ENCODE measurements at regions not wholly inside any gene's neighbourhood (a gene's known extent, or its start where the extent isn't known, plus 50 kb on each side); places are given as distances from the start of the nearest gene placed in this dataset.

GRCh38 chr5:100043475-100043874, 491.7 kb upstream of the FAM174A start:
- no peaks in the 10 kb centered on the region for H3K9me3 ChIP-seq (ENCODE audit: control insufficient read depth, low read depth, low read length)
- H3K56ac ChIP-seq (ENCODE audit: insufficient read length, low read depth, low read length), result no peak overlapping the region
- no peak overlapping the region for H2AK5ac ChIP-seq (ENCODE audit: insufficient read length, low read length)
- H2AFZ ChIP-seq (ENCODE audit: low read length), result no peak overlapping the region
- no peak overlapping the region for H3T11ph ChIP-seq (ENCODE audit: low read length)
- Mint-ChIP-seq H3K27me3 (ENCODE audit: low read depth) (no peaks in the 10 kb centered on the region), H3K4me3 (no peak overlapping the region), H3K36me3 (ENCODE audit: insufficient read depth in 1 of 3, low read depth in 3 of 3) (no peaks in the 10 kb centered on the region), H3K4me1 (peaks cover 2% of the 10 kb centered on the region in 2 experiments; a peak in 1 of 4 replicates), H3K9me3 (no peaks in the 10 kb centered on the region), H3K27ac (no peak overlapping the region)
- no peak overlapping the region for H2BK5ac ChIP-seq (ENCODE audit: insufficient read length, low read length)
- H3K9ac ChIP-seq (ENCODE audit: extremely low read depth, insufficient read length, low read length), result no peak overlapping the region
- H3K23ac ChIP-seq (ENCODE audit: insufficient read length, low read depth, low read length), result no peak overlapping the region
- H2BK15ac ChIP-seq (ENCODE audit: low read depth, low read length), result no peak overlapping the region
- H3K79me1 ChIP-seq (ENCODE audit: insufficient read depth, low read depth, low read length, poor library complexity, severe bottlenecking), result no peaks in the 10 kb centered on the region
- no peak overlapping the region for H3K27ac ChIP-seq (ENCODE audit: insufficient read length, low read depth, low read length)
- H2BK12ac ChIP-seq (ENCODE audit: insufficient read length, low read depth, low read length), result no peak overlapping the region
- TF ChIP-seq CTCF (conservative IDR thresholded peaks at IDR 0.05), result no peak
- H4K5ac ChIP-seq (ENCODE audit: insufficient read length, low read depth, low read length), result no peak overlapping the region
- no peak overlapping the region for H3K18ac ChIP-seq (ENCODE audit: insufficient read length, low read depth, low read length)
- H3K27me3 ChIP-seq (ENCODE audit: insufficient read depth, low read length), result no peaks in the 10 kb centered on the region
- H4K8ac ChIP-seq (replicated peaks; ENCODE audit: insufficient read length, low read depth, low read length), result no peak overlapping the region
- H3K4ac ChIP-seq (ENCODE audit: low read depth, low read length), result no peak overlapping the region
- DNase-seq, result no peak
- no peaks in the 10 kb centered on the region for H3K4me1 ChIP-seq (ENCODE audit: insufficient read depth, low read length)
- no peak overlapping the region for H2BK20ac ChIP-seq (ENCODE audit: low read depth, low read length, poor library complexity, severe bottlenecking)
- no CpG with 5 or more reads among the region's 2 CpGs for WGBS (ENCODE audit: extremely low coverage, insufficient read length, low lambda C conversion rate)
- no peak overlapping the region for H4K91ac ChIP-seq (ENCODE audit: insufficient read length, low read depth, low read length)
- H3K79me2 ChIP-seq (ENCODE audit: insufficient read depth, low read length), result no peaks in the 10 kb centered on the region
- H4K20me1 ChIP-seq (ENCODE audit: control insufficient read depth, insufficient read depth, insufficient read length), result no peaks in the 10 kb centered on the region
- H3K4me2 ChIP-seq (ENCODE audit: insufficient read depth, insufficient read length, low read length), result no peak overlapping the region
- no peak overlapping the region for H2BK120ac ChIP-seq (ENCODE audit: low read depth, low read length, poor library complexity, severe bottlenecking)
- no peaks in the 10 kb centered on the region for H3K23me2 ChIP-seq (ENCODE audit: insufficient read length, low read depth, low read length, poor library complexity, severe bottlenecking)
- no peak overlapping the region for H3K14ac ChIP-seq (ENCODE audit: insufficient read depth, low read length)
